ENCODE measurements at regions not wholly inside any gene's neighbourhood (a gene's known extent, or its start where the extent isn't known, plus 50 kb on each side); places are given as distances from the start of the nearest gene placed in this dataset.

- Mint-ChIP-seq H3K9me3 (no peaks in the 10 kb centered on the region), H3K4me3 (no peak overlapping the region), H3K27ac (no peak overlapping the region), H3K27me3 (no peaks in the 10 kb centered on the region), H3K36me3 (ENCODE audit: low read depth) (no peaks in the 10 kb centered on the region), H3K4me1 (ENCODE audit: low read depth) (no peaks in the 10 kb centered on the region)
- H3K9me3 ChIP-seq (ENCODE audit: control insufficient read depth in 1 of 2, insufficient read depth in 1 of 2, low read length in 2 of 2): no peaks in the 10 kb centered on the region
- no peak overlapping the region for H3K4me3 ChIP-seq (ENCODE audit: low read length)
- intact Hi-C loops (cut with DNase I, micrococcal nuclease): no loop called here
- no peak overlapping the region for H3K27ac ChIP-seq (ENCODE audit: low read depth in 1 of 2, low read length in 2 of 2)
- POLR2A ChIA-PET: no interaction called here
- H3K36me3 ChIP-seq (ENCODE audit: insufficient read depth, low read length): no peaks in the 10 kb centered on the region
- ATAC-seq (ENCODE audit: poor library complexity) (no peak), DNase-seq (no peak)
- TF ChIP-seq CTCF (IDR thresholded peaks at IDR 0.05): no peak
- CTCF ChIA-PET: no interaction called here
- H3K4me1 ChIP-seq (ENCODE audit: insufficient read depth, low read length): no peaks in the 10 kb centered on the region
- no peaks in the 10 kb centered on the region for H3K27me3 ChIP-seq (ENCODE audit: control insufficient read depth in 1 of 2, insufficient read depth in 2 of 2, low read length in 2 of 2)
Observed at GRCh38 chr17:52227926-52228325, 69.4 kb upstream of the CA10 start.

DNA sequence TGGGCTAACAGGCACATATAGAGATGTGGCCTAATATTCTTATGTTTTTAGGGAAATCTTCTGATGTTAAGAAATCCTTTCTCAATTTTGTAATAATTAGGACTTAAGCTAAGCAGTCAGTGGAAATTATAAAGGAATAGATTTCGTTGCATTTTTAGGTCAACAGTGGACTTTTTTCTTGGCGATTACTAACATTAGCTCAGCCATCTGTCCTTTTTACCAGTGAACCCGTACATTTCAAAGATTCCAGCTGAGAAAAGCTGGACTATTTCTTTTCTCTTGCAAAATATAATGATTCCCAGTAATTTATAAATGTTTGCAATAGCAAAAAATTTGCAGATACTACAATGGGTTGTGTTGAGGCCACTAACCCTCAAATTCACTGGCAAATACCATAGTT is 54.9 kb upstream of the CA10 start:
- ChIA-PET CTCF (no interaction called here), POLR2A (no interaction called here)
- H3K27ac Mint-ChIP-seq: no peak overlapping the region
- H3K4me1 Mint-ChIP-seq (ENCODE audit: low read depth): no peaks in the 10 kb centered on the region
- H3K27me3 Mint-ChIP-seq: peaks cover 6% of the 10 kb centered on the region
- no peaks in the 10 kb centered on the region for H3K36me3 ChIP-seq (ENCODE audit: insufficient read depth, low read length)
- H3K4me3 Mint-ChIP-seq: no peak overlapping the region
- TF ChIP-seq CTCF (IDR thresholded peaks at IDR 0.05): no peak
- intact Hi-C loops (cut with DNase I, micrococcal nuclease): no loop called here
- no peaks in the 10 kb centered on the region for H3K36me3 Mint-ChIP-seq (ENCODE audit: low read depth)
- no peaks in the 10 kb centered on the region for H3K27me3 ChIP-seq (ENCODE audit: control insufficient read depth in 1 of 2, insufficient read depth in 2 of 2, low read length in 2 of 2)
- no peaks in the 10 kb centered on the region for H3K4me1 ChIP-seq (ENCODE audit: insufficient read depth, low read length)
- DNase-seq (no peak), ATAC-seq (ENCODE audit: poor library complexity) (no peak)
- no peaks in the 10 kb centered on the region for H3K9me3 ChIP-seq (ENCODE audit: control insufficient read depth in 1 of 2, insufficient read depth in 1 of 2, low read length in 2 of 2)
- H3K4me3 ChIP-seq (ENCODE audit: low read length): no peak overlapping the region
- peaks cover 3% of the 10 kb centered on the region for H3K9me3 Mint-ChIP-seq
- no peak overlapping the region for H3K27ac ChIP-seq (ENCODE audit: low read depth in 1 of 2, low read length in 2 of 2)

DNA sequence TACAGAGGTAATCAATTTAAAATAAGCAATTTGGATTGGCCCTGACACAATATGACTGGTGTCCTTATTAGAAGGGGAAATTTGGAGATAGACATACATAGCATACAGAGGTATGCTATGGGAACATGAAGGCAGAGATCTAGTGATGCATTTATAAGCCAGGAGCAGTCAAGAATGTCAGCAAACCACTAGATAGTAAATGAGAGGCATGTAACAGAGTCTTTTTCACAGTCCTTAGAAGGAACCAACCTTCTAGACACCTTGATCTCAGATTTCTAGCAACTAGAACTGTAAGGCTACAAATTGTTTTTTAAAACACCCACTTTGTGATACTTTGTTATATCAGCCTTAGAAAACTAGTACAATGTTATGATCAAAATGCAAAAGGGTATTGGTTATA is 54.3 kb upstream of the CA10 start:
- ATAC-seq (ENCODE audit: poor library complexity): no peak
- TF ChIP-seq CTCF (IDR thresholded peaks at IDR 0.05): no peak

More for the DNA sequence above, 54.3 kb upstream of the CA10 start:
- no peak overlapping the region for H3K4me3 ChIP-seq (ENCODE audit: low read length)
- ChIA-PET POLR2A (no interaction called here), CTCF (no interaction called here)
- DNase-seq: no peak
- peaks cover 6% of the 10 kb centered on the region for H3K27me3 Mint-ChIP-seq
- H3K9me3 Mint-ChIP-seq: peaks cover 3% of the 10 kb centered on the region
- no peaks in the 10 kb centered on the region for H3K4me1 Mint-ChIP-seq (ENCODE audit: low read depth)
- H3K27ac ChIP-seq (ENCODE audit: low read depth in 1 of 2, low read length in 2 of 2): no peak overlapping the region
- no peaks in the 10 kb centered on the region for H3K36me3 Mint-ChIP-seq (ENCODE audit: low read depth)
- H3K9me3 ChIP-seq (ENCODE audit: control insufficient read depth in 1 of 2, insufficient read depth in 1 of 2, low read length in 2 of 2): no peaks in the 10 kb centered on the region
- no peak overlapping the region for H3K27ac Mint-ChIP-seq
- no peaks in the 10 kb centered on the region for H3K36me3 ChIP-seq (ENCODE audit: insufficient read depth, low read length)
- no peak overlapping the region for H3K4me3 Mint-ChIP-seq
- H3K27me3 ChIP-seq (ENCODE audit: control insufficient read depth in 1 of 2, insufficient read depth in 2 of 2, low read length in 2 of 2): no peaks in the 10 kb centered on the region
- H3K4me1 ChIP-seq (ENCODE audit: insufficient read depth, low read length): no peaks in the 10 kb centered on the region
- intact Hi-C loops (cut with DNase I, micrococcal nuclease): no loop called here
